ENCODE measurements at regions not wholly inside any gene's neighbourhood (a gene's known extent, or its start where the extent isn't known, plus 50 kb on each side); places are given as distances from the start of the nearest gene placed in this dataset.

DNA sequence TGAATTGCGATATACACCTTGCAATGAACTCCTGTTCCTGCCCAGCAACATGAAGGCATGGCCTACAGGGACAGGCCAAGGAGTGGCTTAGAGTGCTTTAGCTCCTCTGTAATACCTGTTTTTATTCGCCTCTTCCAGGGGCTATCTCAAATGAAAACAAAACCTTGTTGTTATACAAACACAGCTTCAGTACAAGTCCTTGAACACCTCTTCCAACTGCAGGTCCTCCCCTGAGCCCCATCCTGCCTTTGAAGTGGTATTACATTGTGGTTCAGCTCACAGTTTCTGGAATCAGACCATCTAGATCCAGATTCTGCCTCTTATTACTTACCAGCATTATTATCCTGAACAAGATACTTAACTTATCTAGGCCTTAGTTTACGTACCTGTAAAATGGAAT is 83.0 kb upstream of the HNRNPA3 start:
- H3K27ac ChIP-seq: no peak overlapping the region
- DNase-seq (no peak), FAIRE-seq (no peak), ATAC-seq (no peak)
- no peaks in the 10 kb centered on the region for H3K4me1 ChIP-seq
- no peaks in the 10 kb centered on the region for H3K27me3 ChIP-seq
- 61 to 69% methylated on average over 3 of the region's 3 CpGs for WGBS, 2 donors
- H3K9me3 ChIP-seq: no peaks in the 10 kb centered on the region
- no peak overlapping the region for H3K4me3 ChIP-seq
- H3K36me3 ChIP-seq: no peaks in the 10 kb centered on the region
- no peak for TF ChIP-seq CTCF (IDR thresholded peaks at IDR 0.05)
- intact Hi-C loops (cut with DNase I): no loop called here

DNA sequence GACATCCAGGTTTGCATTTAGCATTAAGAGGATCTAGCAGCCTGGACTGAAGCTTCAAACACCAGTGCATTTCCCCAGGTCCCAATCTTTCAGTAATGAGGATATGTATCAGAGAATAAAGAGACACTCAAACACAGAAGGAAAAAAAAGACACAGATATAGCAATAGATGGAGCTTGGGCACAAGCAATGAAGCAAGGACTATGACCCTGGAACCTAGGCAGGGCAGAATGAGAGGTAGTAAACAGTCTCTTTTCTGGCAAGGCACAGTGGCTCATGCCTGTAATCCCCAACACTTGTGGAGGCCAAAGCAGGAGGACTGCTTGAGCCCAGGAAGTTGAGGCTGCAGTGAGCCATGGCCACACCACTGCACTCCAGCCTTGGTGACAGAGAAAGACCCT is 80.7 kb upstream of the HNRNPA3 start:
- ATAC-seq (no peak), DNase-seq (no peak), FAIRE-seq (no peak)
- Histone ChIP-seq H3K27ac (no peak overlapping the region), H3K4me3 (no peak overlapping the region), H3K9me3 (no peaks in the 10 kb centered on the region), H3K4me1 (no peaks in the 10 kb centered on the region), H3K27me3 (no peaks in the 10 kb centered on the region), H3K36me3 (no peaks in the 10 kb centered on the region)
- intact Hi-C loops (cut with DNase I): no loop called here
- TF ChIP-seq CTCF (IDR thresholded peaks at IDR 0.05): no peak

DNA sequence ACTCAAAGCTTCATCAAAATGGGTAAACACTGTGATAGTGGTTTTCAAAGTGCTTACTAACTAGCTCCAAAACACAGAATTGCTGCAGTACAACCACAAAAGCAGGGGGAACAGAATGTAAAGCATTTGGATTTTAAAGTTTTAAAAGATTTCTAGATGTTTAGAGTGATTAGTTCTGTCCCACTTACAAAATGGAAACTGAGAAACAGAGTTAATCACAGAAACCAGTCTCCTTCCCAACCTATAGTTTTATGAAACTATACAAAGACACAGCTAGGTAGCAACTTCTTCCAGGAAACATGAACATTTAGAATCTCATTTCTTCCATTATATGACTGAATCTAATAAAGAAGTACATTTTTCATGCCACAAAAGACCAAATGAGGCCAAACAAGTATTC is 73.8 kb upstream of the HNRNPA3 start:
- DNase-seq (no peak), ATAC-seq (no peak), FAIRE-seq (no peak)
- Histone ChIP-seq H3K36me3 (no peaks in the 10 kb centered on the region), H3K9me3 (no peaks in the 10 kb centered on the region), H3K27ac (no peak overlapping the region), H3K4me3 (no peak overlapping the region), H3K27me3 (peaks cover 0 to 12% (median 0%) of the 10 kb centered on the region in 4 donors), H3K4me1 (no peaks in the 10 kb centered on the region)
- TF ChIP-seq CTCF (IDR thresholded peaks at IDR 0.05): no peak
- intact Hi-C loops (cut with DNase I): no loop called here

DNA sequence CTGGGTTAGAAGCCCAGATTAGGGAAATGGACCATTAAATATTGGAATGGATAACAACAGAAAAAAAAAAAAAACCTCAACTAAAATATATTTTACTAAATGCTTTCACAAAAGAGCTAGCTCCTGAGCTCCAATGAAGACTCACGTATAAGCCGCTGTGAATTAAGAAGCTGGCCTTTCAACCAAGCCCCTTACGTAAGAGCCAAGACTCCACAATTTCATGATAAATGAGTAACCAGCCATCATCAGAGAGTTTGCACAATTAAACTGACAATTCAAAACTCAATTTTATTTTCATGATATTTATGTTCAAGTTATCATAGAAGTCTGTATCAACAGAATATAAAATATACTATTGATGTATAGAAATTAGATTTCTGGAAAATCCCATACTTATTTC is 70.7 kb upstream of the HNRNPA3 start:
- no peak overlapping the region for H3K27ac ChIP-seq
- H3K9me3 ChIP-seq: no peaks in the 10 kb centered on the region
- no peak overlapping the region for H3K4me3 ChIP-seq
- no peaks in the 10 kb centered on the region for H3K4me1 ChIP-seq
- TF ChIP-seq CTCF (IDR thresholded peaks at IDR 0.05): no peak
- DNase-seq (no peak), FAIRE-seq (no peak), ATAC-seq (no peak)
- peaks cover 0 to 32% (median 3%) of the 10 kb centered on the region in 4 donors for H3K27me3 ChIP-seq
- H3K36me3 ChIP-seq: no peaks in the 10 kb centered on the region
- intact Hi-C loops (cut with DNase I): loop anchor here in 1 of 3 donors (10.0 kb wide), 1 partner anchor 1017 kb away; the partner anchor contains the start of genes HOXD8 and HOXD9
- WGBS, 2 donors: 89 to 91% methylated on average over 3 of the region's 3 CpGs

DNA sequence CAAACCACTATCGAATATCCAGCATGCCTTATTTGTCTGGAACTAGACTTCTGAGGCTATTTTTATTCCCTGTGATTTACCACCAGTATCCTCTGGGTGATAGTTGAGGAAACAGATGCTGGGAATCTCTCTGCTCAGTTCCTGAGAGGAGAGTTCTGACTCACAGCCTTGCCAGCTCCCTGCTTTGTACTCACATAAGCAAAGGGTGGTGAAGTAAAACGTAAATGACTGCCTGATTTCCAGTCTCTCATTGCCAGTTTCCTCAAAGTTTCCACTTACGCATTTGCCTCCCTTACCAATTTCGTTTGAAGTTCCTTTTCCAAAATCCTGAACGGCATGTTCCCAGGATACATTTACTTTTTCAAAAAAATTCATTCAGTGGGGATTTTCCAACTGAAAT is 69.2 kb upstream of the HNRNPA3 start:
- no peaks in the 10 kb centered on the region for H3K9me3 ChIP-seq
- peak in 1 of 4 donors; percentile 32 for ATAC-seq
- no peak overlapping the region for H3K4me3 ChIP-seq
- DNase-seq: no peak
- peaks cover 0 to 4% (median under 1%) of the 10 kb centered on the region in 3 donors for H3K4me1 ChIP-seq
- WGBS, 2 donors: 46 to 52% methylated on average over 5 of the region's 5 CpGs
- intact Hi-C loops (cut with DNase I): loop anchor here in 1 of 3 donors (10.0 kb wide), 1 partner anchor 1019 kb away; the partner anchor contains the start of genes HOXD8 and HOXD9
- H3K36me3 ChIP-seq: no peaks in the 10 kb centered on the region
- TF ChIP-seq CTCF (IDR thresholded peaks at IDR 0.05): no peak
- FAIRE-seq: no peak
- peaks cover 3 to 43% (median 8%) of the 10 kb centered on the region in 4 donors for H3K27me3 ChIP-seq
- no peak overlapping the region for H3K27ac ChIP-seq

Data from pancreas (tissue), 10 donors.